MM.1S (cell line): ENCODE measurements at regions not wholly inside any gene's neighbourhood (a gene's known extent, or its start where the extent isn't known, plus 50 kb on each side); places are given as distances from the start of the nearest gene placed in this dataset.

Experiments used
- DNase-seq: peaks from one replicate; pipeline ENCODE4 v3.0.0-alpha.2; 2015
- H2AFZ ChIP-seq: fragments of 300-600 bp; sonication (generic); 2 replicates; pipeline ENCODE4 v1.6.0; 2016; ENCODE audit warnings: antibody characterized with exemption, low read length
- H3F3A ChIP-seq: fragments of 300-600 bp; sonication (generic); 2 replicates; pipeline ENCODE4 v1.6.1; 2016; ENCODE audit warnings: mild to moderate bottlenecking, antibody characterized with exemption, low read length, moderate library complexity, mixed read lengths; ENCODE audit not compliant: insufficient read depth
- H3K27ac ChIP-seq: fragments of 300-600 bp; sonication (generic); 2 replicates; pipeline ENCODE4 v1.5.1; 2016; ENCODE audit warnings: mild to moderate bottlenecking, low read length
- H3K27me3 ChIP-seq: fragments of 300-600 bp; sonication (generic); replicated peaks from 2 replicates; pipeline ENCODE4 v1.6.0; 2016; ENCODE audit warnings: low read length; ENCODE audit not compliant: insufficient read depth
- H3K36me3 ChIP-seq: fragments of 300-600 bp; sonication (generic); replicated peaks from 2 replicates; pipeline ENCODE4 v1.6.1; 2016; ENCODE audit warnings: mild to moderate bottlenecking, low read length, mixed read lengths; ENCODE audit not compliant: insufficient read depth
- H3K4me1 ChIP-seq: fragments of 300-600 bp; sonication (generic); 2 replicates; pipeline ENCODE4 v1.6.1; 2016; ENCODE audit warnings: low read length, mixed read lengths
- H3K4me2 ChIP-seq: fragments of 300-600 bp; sonication (generic); 2 replicates; pipeline ENCODE4 v1.6.0; 2016; ENCODE audit warnings: low read depth, low read length
- H3K4me3 ChIP-seq: fragments of 300-600 bp; sonication (generic); 2 replicates; pipeline ENCODE4 v1.5.1; 2016; ENCODE audit warnings: low read length, mixed read lengths
- H3K79me2 ChIP-seq: fragments of 300-600 bp; sonication (generic); 2 replicates; pipeline ENCODE4 v1.6.1; 2016; ENCODE audit warnings: mixed run types, low read length, mixed read lengths
- H3K9ac ChIP-seq: fragments of 300-600 bp; sonication (generic); 2 replicates; pipeline ENCODE4 v1.6.1; 2016; ENCODE audit warnings: low read length, mixed read lengths
- H3K9me2 ChIP-seq: fragments of 300-600 bp; sonication (generic); replicated peaks from 2 replicates; pipeline ENCODE4 v1.6.1; 2016; ENCODE audit warnings: mild to moderate bottlenecking, low read length, mixed read lengths; ENCODE audit not compliant: insufficient read depth
- H3K9me3 ChIP-seq: fragments of 300-600 bp; sonication (generic); replicated peaks from 2 replicates; pipeline ENCODE4 v1.6.1; 2016; ENCODE audit warnings: mild to moderate bottlenecking, low read length, mixed read lengths; ENCODE audit not compliant: insufficient read depth
- H4K20me1 ChIP-seq: fragments of 300-600 bp; sonication (generic); 2 replicates; pipeline ENCODE4 v1.6.1; 2016; ENCODE audit warnings: mild to moderate bottlenecking, low read length, moderate library complexity, mixed read lengths; ENCODE audit not compliant: insufficient read depth
- CTCF ChIP-seq: fragments of 300-600 bp; sonication (generic); IDR thresholded peaks from 2 replicates; pipeline ENCODE4 v1.5.1; 2016; ENCODE audit warnings: antibody characterized with exemption, low read length, mixed read lengths
- EZH2 ChIP-seq: fragments of 300-600 bp; sonication (generic); optimal IDR thresholded peaks from 2 replicates; pipeline ENCODE3; 2017; ENCODE audit warnings: low read depth, mild to moderate bottlenecking, antibody characterized with exemption, low read length, mixed read lengths
- EZH2phosphoT487 ChIP-seq: fragments of 300-600 bp; sonication (generic); IDR thresholded peaks from 2 replicates; pipeline ENCODE4 v1.6.1; 2018; ENCODE audit warnings: antibody characterized with exemption, low read length

DNA sequence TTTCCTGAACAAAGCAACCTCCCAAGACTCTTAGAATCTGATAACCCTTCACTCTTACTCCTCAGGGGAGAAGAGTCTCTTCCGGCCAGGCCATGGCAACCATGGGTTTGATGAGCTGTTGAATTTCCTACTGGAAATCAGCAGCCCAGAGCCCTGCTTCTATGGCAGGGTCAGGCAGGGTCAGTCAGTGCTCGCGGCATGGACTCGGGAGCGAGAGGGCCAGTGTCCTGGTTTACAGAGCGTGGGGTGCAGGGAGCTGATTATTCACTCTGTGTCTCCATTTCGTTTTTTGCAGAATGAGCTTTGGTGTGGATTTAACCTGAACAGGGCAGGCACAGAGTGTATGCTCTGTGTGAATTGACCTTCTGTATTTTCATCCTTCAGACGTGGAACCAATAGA is 340.6 kb upstream of the SFSWAP start:
- H3K27ac ChIP-seq, result no peak overlapping the region
- H3K36me3 ChIP-seq, result no peaks in the 10 kb centered on the region
- H3K4me1 ChIP-seq, result no peaks in the 10 kb centered on the region

GRCh38 chr12:131370791-131371347 is 340.0 kb upstream of the SFSWAP start:
- Histone ChIP-seq H4K20me1 (no peaks in the 10 kb centered on the region), H3K79me2 (no peaks in the 10 kb centered on the region), H3K36me3 (no peaks in the 10 kb centered on the region), H3K9ac (no peak overlapping the region), H3F3A (no peaks in the 10 kb centered on the region), H3K4me1 (no peaks in the 10 kb centered on the region), H2AFZ (no peak overlapping the region), H3K27me3 (no peaks in the 10 kb centered on the region; the same call in 1 of the 2 replicates), H3K4me3 (0 out of 2 replicates have a peak overlapping the region, but pooled peaks have one; percentile 27), H3K27ac (no peak overlapping the region), H3K9me2 (no peaks in the 10 kb centered on the region), H3K9me3 (no peaks in the 10 kb centered on the region), H3K4me2 (peak overlapping the region; percentile 49; the same call in 1 of the 2 replicates)
- no peak for TF ChIP-seq EZH2
- TF ChIP-seq EZH2phosphoT487, result no peak
- DNase-seq, result no peak

More for the DNA sequence above, 340.6 kb upstream of the SFSWAP start:
- Histone ChIP-seq H3K9ac (no peak overlapping the region), H3K9me3 (no peaks in the 10 kb centered on the region), H3K79me2 (no peaks in the 10 kb centered on the region), H2AFZ (no peak overlapping the region), H3K4me3 (no peak overlapping the region), H3K27me3 (no peaks in the 10 kb centered on the region; the same call in 1 of the 2 replicates), H3K9me2 (no peaks in the 10 kb centered on the region), H3K4me2 (no peak overlapping the region), H3F3A (no peaks in the 10 kb centered on the region), H4K20me1 (no peaks in the 10 kb centered on the region)
- no peak for TF ChIP-seq EZH2
- no peak for TF ChIP-seq EZH2phosphoT487
- TF ChIP-seq CTCF, result no peak
- DNase-seq, result no peak

DNA sequence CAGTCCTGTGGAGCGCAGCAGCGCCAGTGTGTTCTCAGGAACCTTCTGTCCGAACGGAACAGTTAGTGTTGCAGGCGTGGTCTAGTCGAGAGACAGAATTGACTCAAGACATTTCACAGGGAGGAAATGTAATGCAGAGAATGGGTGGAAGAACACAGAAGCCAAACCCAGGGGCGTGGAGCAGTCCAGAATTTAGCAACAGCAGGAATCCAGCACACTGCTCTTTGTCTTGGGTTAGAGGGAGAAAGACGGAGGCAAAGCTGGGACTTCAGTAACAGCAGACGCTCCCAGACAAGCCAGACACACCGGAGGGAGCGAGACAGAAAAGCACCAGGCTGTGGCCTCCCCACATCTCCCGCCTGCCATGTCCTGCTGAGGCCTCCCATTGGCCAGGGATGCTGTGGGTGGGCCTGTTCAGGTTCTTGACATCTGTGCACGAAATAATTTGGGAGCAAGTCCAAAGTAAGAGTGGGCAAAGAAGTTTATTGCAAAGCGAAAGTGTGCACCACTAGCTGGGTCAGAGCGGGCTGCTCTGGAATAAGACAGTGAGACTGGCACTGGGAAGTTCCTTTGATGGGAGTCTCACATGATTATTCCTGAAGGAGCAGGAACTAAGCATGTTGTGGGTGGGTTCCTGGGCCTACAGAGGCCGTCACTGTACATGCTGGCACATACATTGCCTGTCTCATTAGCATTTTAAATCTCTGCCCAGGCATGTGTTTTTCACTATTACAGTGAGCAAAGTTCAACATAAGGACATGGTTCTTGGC is 339.3 kb upstream of the SFSWAP start:
- H3F3A ChIP-seq, result no peaks in the 10 kb centered on the region
- H3K79me2 ChIP-seq, result no peaks in the 10 kb centered on the region
- no peaks in the 10 kb centered on the region for H4K20me1 ChIP-seq
- no peak for DNase-seq
- TF ChIP-seq EZH2phosphoT487 (no peak), CTCF (no peak), EZH2 (no peak)
- H3K4me3 ChIP-seq, result peak overlapping the region; percentile 27; the same call in 1 of the 2 replicates
- no peak overlapping the region for H3K9ac ChIP-seq
- no peaks in the 10 kb centered on the region; the same call in 1 of the 2 replicates for H3K27me3 ChIP-seq
- H3K4me1 ChIP-seq, result no peaks in the 10 kb centered on the region
- H3K36me3 ChIP-seq, result no peaks in the 10 kb centered on the region
- H3K27ac ChIP-seq, result no peak overlapping the region
- H2AFZ ChIP-seq, result no peak overlapping the region
- no peaks in the 10 kb centered on the region for H3K9me3 ChIP-seq
- H3K4me2 ChIP-seq, result peak overlapping the region; percentile 49
- no peaks in the 10 kb centered on the region for H3K9me2 ChIP-seq

DNA sequence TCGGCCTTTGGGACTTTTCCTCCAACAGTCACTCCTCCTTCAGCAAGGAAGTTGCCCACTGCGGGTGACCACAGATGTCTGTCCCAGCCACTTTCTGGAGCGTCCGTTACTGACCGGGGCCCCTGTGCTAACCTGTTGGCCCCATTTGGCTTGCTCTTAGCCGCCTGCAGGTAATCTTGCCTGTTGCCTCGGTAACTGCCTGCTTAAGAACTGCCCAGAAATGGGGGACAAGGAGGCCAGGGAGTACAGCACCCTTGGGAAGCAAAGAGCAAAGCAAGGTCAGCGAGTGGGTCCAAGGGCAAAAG is 338.8 kb upstream of the SFSWAP start:
- no peak overlapping the region for H3K4me2 ChIP-seq
- H3K9ac ChIP-seq, result no peak overlapping the region
- no peaks in the 10 kb centered on the region for H3K9me3 ChIP-seq
- TF ChIP-seq CTCF, result no peak
- no peak for TF ChIP-seq EZH2phosphoT487
- no peak for TF ChIP-seq EZH2
- H3K79me2 ChIP-seq, result no peaks in the 10 kb centered on the region
- H3F3A ChIP-seq, result no peaks in the 10 kb centered on the region
- no peak for DNase-seq
- H3K27ac ChIP-seq, result no peak overlapping the region
- no peaks in the 10 kb centered on the region for H3K4me1 ChIP-seq
- H3K36me3 ChIP-seq, result no peaks in the 10 kb centered on the region
- H2AFZ ChIP-seq, result no peak overlapping the region
- H3K4me3 ChIP-seq, result no peak overlapping the region
- H4K20me1 ChIP-seq, result no peaks in the 10 kb centered on the region
- H3K27me3 ChIP-seq, result no peaks in the 10 kb centered on the region; the same call in 1 of the 2 replicates
- H3K9me2 ChIP-seq, result no peaks in the 10 kb centered on the region
